A673 (cell line): ENCODE measurements at regions not wholly inside any gene's neighbourhood (a gene's known extent, or its start where the extent isn't known, plus 50 kb on each side); places are given as distances from the start of the nearest gene placed in this dataset.
"Not testable (repeated sequence)": the region's sequence is repeated elsewhere in the genome, so short reads cannot be mapped to it uniquely, and the experiment has no call there.

Experiments used
- BruUV-seq: library from RNA; stranded (reverse); fragments of 400-500 nt; replicated peaks from 2 replicates; lab custom pipeline; 2021; lab: Mats Ljungman, UMichigan
- CTCF ChIA-PET: fragments of 300-600 bp; sonication (Branson Sonifier 250); formaldehyde crosslinking; loops from one replicate; lab custom pipeline; 2022; ENCODE audit warnings: antibody characterized with exemption; lab: Charles Lee
- POLR2A ChIA-PET: fragments of 300-600 bp; sonication (Branson Sonifier 250); formaldehyde crosslinking; loops from one replicate; lab custom pipeline; 2022; ENCODE audit warnings: antibody characterized with exemption; ENCODE audit not compliant: low non-redundant PET; lab: Charles Lee
- DNase-seq: peaks from one replicate; pipeline ENCODE4 v3.0.0-alpha.2; 2015; ENCODE audit warnings: low spot score
- H3K27ac ChIP-seq: fragments of 200-600 bp; sonication (generic); 2 replicates; pipeline ENCODE4 v1.5.1; 2016; ENCODE audit warnings: mixed run types, low read depth, mild to moderate bottlenecking, mixed read lengths, antibody characterized with exemption, low read length; ENCODE audit not compliant: poor library complexity, severe bottlenecking
- H3K27me3 ChIP-seq: fragments of 200-600 bp; sonication (generic); replicated peaks from 2 replicates; pipeline ENCODE4 v1.6.1; 2017; ENCODE audit warnings: mixed run types, low read depth, mild to moderate bottlenecking, mixed read lengths, antibody characterized with exemption, low read length; ENCODE audit not compliant: insufficient read depth, poor library complexity
- H3K36me3 ChIP-seq: fragments of 200-600 bp; sonication (generic); 2 replicates; pipeline ENCODE4 v1.6.1; 2016; ENCODE audit warnings: mixed run types, mild to moderate bottlenecking, mixed read lengths, antibody characterized with exemption, low read length; ENCODE audit not compliant: insufficient read depth, poor library complexity, severe bottlenecking
- H3K4me1 ChIP-seq: fragments of 200-600 bp; sonication (generic); 2 replicates; pipeline ENCODE4 v1.6.1; 2017; ENCODE audit warnings: mixed run types, mild to moderate bottlenecking, mixed read lengths, antibody characterized with exemption, low read length; ENCODE audit not compliant: insufficient read depth, poor library complexity, severe bottlenecking
- H3K4me3 ChIP-seq: fragments of 200-600 bp; sonication (generic); 2 replicates; pipeline ENCODE4 v1.5.1; 2016; ENCODE audit warnings: low read depth, mixed run types, mild to moderate bottlenecking, mixed read lengths, low read length; ENCODE audit not compliant: poor library complexity, severe bottlenecking
- H3K9me3 ChIP-seq: fragments of 200-600 bp; sonication (generic); 2 replicates; pipeline ENCODE4 v1.6.1; 2016; ENCODE audit warnings: mixed run types, low read depth, mild to moderate bottlenecking, mixed read lengths, antibody characterized with exemption, low read length; ENCODE audit not compliant: poor library complexity, severe bottlenecking
- CTCF ChIP-seq: fragments of 300-800, 200-600 bp; sonication (generic); conservative IDR thresholded peaks from 2 replicates; pipeline ENCODE4 v1.5.1; 2017; ENCODE audit warnings: low read depth, mild to moderate bottlenecking, antibody characterized with exemption, low read length, moderate library complexity, mixed read lengths
- EZH2 ChIP-seq: fragments of 200-600 bp; sonication (generic); IDR thresholded peaks from 2 replicates; pipeline ENCODE4 v1.6.1; 2017; ENCODE audit warnings: borderline replicate concordance, low read depth, mild to moderate bottlenecking, mixed read lengths, antibody characterized with exemption, low read length; ENCODE audit not compliant: poor library complexity, severe bottlenecking
- intact Hi-C: fragments of 100-400 bp; cut with micrococcal nuclease; formaldehyde crosslinking; loops from one replicate; pipeline ENCODE4 v1.10.0; 2022; ENCODE audit not compliant: unreplicated experiment

DNA sequence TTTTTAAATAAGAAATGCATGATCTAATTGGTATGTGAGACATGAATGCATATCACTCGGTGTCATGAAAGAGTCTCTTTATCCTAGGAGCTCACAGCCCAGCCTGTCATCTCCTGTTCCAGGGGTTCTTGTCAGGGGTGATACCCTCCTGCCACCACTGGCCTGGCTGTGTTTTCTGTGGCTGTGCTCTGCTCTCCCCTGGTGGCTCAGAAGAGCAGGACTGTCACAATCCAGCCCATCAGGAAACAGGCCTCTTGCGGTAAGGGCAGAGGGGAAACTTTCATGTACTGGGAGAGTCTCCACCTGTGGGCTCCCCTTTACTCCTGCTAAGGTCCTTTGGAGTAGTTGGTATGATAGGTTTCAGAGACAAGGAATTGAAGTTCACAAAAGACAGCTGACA lies 240.2 kb upstream of the GLRA1 start:
- intact Hi-C loops = no loop called here
- ChIA-PET POLR2A (no interaction called here), CTCF (no interaction called here)
- H3K4me1 ChIP-seq = no peaks in the 10 kb centered on the region
- DNase-seq = no peak
- H3K27me3 ChIP-seq = peaks cover 4% of the 10 kb centered on the region
- no peak overlapping the region for H3K4me3 ChIP-seq
- H3K9me3 ChIP-seq = no peaks in the 10 kb centered on the region
- no peak overlapping the region for H3K27ac ChIP-seq
- no TSS peak for BruUV-seq
- no peaks in the 10 kb centered on the region for H3K36me3 ChIP-seq
- TF ChIP-seq EZH2 (no peak), CTCF (no peak)

GRCh38 chr5:152159894-152160293 lies 235.2 kb upstream of the GLRA1 start:
- BruUV-seq, CTCF ChIA-PET, DNase-seq: not testable (repeated sequence)

GRCh38 chr5:152154452-152154851 lies 229.8 kb upstream of the GLRA1 start:
- POLR2A ChIA-PET, H3K4me3 ChIP-seq, H3K27ac ChIP-seq, intact Hi-C loops, H3K27me3 ChIP-seq, CTCF ChIA-PET, H3K36me3 ChIP-seq, BruUV-seq, H3K4me1 ChIP-seq, H3K9me3 ChIP-seq, DNase-seq: not testable (repeated sequence)

More at GRCh38 chr5:152159894-152160293, 235.2 kb upstream of the GLRA1 start:
- H3K27ac ChIP-seq, H3K27me3 ChIP-seq, H3K4me3 ChIP-seq, H3K9me3 ChIP-seq, H3K4me1 ChIP-seq, H3K36me3 ChIP-seq, intact Hi-C loops, POLR2A ChIA-PET: not testable (repeated sequence)

- CTCF ChIA-PET = no interaction called here
- Histone ChIP-seq H3K4me1 (no peaks in the 10 kb centered on the region), H3K4me3 (no peak overlapping the region), H3K36me3 (no peaks in the 10 kb centered on the region), H3K27me3 (peaks cover 8% of the 10 kb centered on the region), H3K27ac (no peak overlapping the region), H3K9me3 (no peaks in the 10 kb centered on the region)
- no TSS peak for BruUV-seq
- TF ChIP-seq EZH2 = no peak
- TF ChIP-seq CTCF = no peak
- intact Hi-C loops = no loop called here
- DNase-seq = no peak
- POLR2A ChIA-PET = no interaction called here
These were observed 227.3 kb upstream of the GLRA1 start for GRCh38 chr5:152151940-152152339.
